ENCODE measurements at regions not wholly inside any gene's neighbourhood (a gene's known extent, or its start where the extent isn't known, plus 50 kb on each side); places are given as distances from the start of the nearest gene placed in this dataset.

DNA sequence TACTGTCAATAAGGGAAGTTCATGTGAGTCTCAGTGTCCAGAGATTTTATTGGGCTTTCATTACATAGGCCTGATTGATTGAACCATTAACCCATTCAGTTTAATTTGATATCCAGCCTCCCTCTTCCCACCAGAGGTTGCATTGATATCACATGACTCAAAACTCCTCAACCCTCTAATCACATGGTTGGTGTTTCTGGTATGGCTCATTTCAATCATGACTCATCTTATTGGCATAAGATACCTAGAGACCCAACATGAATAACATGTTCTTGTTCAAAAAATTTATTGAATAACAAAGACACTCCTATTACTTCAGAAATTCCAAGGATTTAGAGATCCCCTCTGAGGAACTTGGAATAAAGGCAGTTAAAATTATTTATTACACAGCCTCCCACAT lies 982.2 kb downstream of the TLE1 start:
- Histone ChIP-seq H3K27ac (ENCODE audit: low read depth in 1 of 3, low read length in 2 of 3) (no peak overlapping the region), H3K36me3 (ENCODE audit: control insufficient read depth in 3 of 3, insufficient read depth in 2 of 3, low read depth in 1 of 3, low read length in 3 of 3) (no peaks in the 10 kb centered on the region), H3K9me3 (ENCODE audit: control insufficient read depth in 2 of 2, insufficient read depth in 1 of 2, low read depth in 1 of 2, low read length in 1 of 2) (peaks cover 0 to 2% of the 10 kb centered on the region in 2 donors), H3K27me3 (ENCODE audit: control insufficient read depth in 3 of 3, insufficient read depth in 3 of 3, low read length in 3 of 3) (no peaks in the 10 kb centered on the region), H3K4me3 (ENCODE audit: low read depth in 1 of 3, low read length in 3 of 3) (no peak overlapping the region), H3K4me1 (ENCODE audit: control insufficient read depth in 3 of 3, insufficient read depth in 2 of 3, low read depth in 1 of 3, low read length in 2 of 3) (no peaks in the 10 kb centered on the region)
- FAIRE-seq (no peak), DNase-seq (no peak)

- Histone ChIP-seq H3K27me3 (ENCODE audit: control insufficient read depth in 3 of 3, insufficient read depth in 3 of 3, low read length in 3 of 3) (no peaks in the 10 kb centered on the region), H3K4me3 (ENCODE audit: low read depth in 1 of 3, low read length in 3 of 3) (no peak overlapping the region), H3K36me3 (ENCODE audit: control insufficient read depth in 3 of 3, insufficient read depth in 2 of 3, low read depth in 1 of 3, low read length in 3 of 3) (no peaks in the 10 kb centered on the region), H3K9me3 (ENCODE audit: control insufficient read depth in 2 of 2, insufficient read depth in 1 of 2, low read depth in 1 of 2, low read length in 1 of 2) (no peaks in the 10 kb centered on the region), H3K27ac (ENCODE audit: low read depth in 1 of 3, low read length in 2 of 3) (no peak overlapping the region), H3K4me1 (ENCODE audit: control insufficient read depth in 3 of 3, insufficient read depth in 2 of 3, low read depth in 1 of 3, low read length in 2 of 3) (no peaks in the 10 kb centered on the region)
- FAIRE-seq: no peak
- DNase-seq: no peak
Observed at GRCh38 chr9:80701061-80701460, 988.3 kb downstream of the TLE1 start.

DNA sequence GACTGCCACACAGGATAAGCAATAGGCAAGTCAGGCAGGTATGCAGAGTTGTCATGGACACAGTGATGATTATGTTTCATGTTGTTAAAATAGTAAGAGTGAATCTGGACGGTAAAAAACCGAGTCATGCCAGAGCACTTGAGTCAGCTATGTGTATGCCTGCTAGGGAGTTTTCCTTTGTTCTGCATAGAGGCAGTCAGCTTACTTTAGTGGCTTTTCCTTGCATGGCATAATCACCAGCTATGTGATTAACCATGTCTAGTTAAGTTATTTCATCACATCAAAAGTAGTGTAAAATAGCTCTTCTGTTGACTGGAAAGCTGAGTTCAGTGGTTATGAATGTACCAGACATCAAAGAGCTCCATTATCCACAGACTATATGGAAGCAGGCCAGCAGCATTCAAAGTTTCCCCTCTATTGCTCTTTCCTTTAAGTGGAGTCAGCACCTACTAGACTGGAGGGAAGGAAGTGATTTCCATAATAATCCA lies 989.8 kb downstream of the TLE1 start:
- no peaks in the 10 kb centered on the region for H3K36me3 ChIP-seq (ENCODE audit: control insufficient read depth in 3 of 3, insufficient read depth in 2 of 3, low read depth in 1 of 3, low read length in 3 of 3)
- no peaks in the 10 kb centered on the region for H3K9me3 ChIP-seq (ENCODE audit: control insufficient read depth in 2 of 2, insufficient read depth in 1 of 2, low read depth in 1 of 2, low read length in 1 of 2)
- DNase-seq (no peak), FAIRE-seq (no peak)
- H3K4me3 ChIP-seq (ENCODE audit: low read depth in 1 of 3, low read length in 3 of 3): no peak overlapping the region
- H3K4me1 ChIP-seq (ENCODE audit: control insufficient read depth in 3 of 3, insufficient read depth in 2 of 3, low read depth in 1 of 3, low read length in 2 of 3): no peaks in the 10 kb centered on the region
- WGBS, 3 donors: 50 to 76% (median 58%) methylated on average over 2 of the region's 2 CpGs
- no peaks in the 10 kb centered on the region for H3K27me3 ChIP-seq (ENCODE audit: control insufficient read depth in 3 of 3, insufficient read depth in 3 of 3, low read length in 3 of 3)
- no peak overlapping the region for H3K27ac ChIP-seq (ENCODE audit: low read depth in 1 of 3, low read length in 2 of 3)

DNA sequence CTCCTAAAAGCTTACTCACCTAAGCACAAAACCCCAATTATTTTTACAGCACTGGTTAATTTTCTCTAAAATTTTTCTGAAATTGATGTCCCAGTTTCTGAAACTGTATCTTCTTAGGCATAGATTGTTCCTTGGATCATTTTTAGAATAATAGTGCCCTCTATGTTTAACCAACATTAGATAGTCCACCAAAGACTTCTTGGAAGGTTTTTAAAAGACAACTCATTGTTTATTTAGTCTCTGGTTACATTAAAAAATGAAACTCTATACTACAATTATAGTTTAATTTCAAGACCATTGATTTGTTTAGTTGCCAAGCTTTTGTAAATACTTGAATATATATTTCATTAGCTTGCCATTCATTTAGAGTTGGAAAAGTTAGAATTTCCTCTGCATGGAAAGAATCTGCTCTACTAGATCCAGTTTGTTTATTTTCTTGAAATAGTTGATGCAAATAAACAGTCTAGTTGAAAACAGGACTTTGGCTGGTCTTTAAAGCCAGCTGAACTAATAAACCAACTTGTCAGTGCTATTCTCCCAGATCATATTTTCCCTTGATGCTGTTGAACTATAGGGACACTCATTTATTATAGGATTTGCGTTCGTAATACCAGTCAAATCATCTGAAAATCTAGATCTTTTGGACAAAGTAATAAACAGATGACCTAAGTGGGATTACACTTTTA lies 990.5 kb downstream of the TLE1 start:
- H3K27ac ChIP-seq (ENCODE audit: low read depth in 1 of 3, low read length in 2 of 3): no peak overlapping the region
- no peak for FAIRE-seq
- DNase-seq: no peak
- H3K9me3 ChIP-seq (ENCODE audit: control insufficient read depth in 2 of 2, insufficient read depth in 1 of 2, low read depth in 1 of 2, low read length in 1 of 2): no peaks in the 10 kb centered on the region
- no peak overlapping the region for H3K4me3 ChIP-seq (ENCODE audit: low read depth in 1 of 3, low read length in 3 of 3)
- no peaks in the 10 kb centered on the region for H3K36me3 ChIP-seq (ENCODE audit: control insufficient read depth in 3 of 3, insufficient read depth in 2 of 3, low read depth in 1 of 3, low read length in 3 of 3)
- no peaks in the 10 kb centered on the region for H3K4me1 ChIP-seq (ENCODE audit: control insufficient read depth in 3 of 3, insufficient read depth in 2 of 3, low read depth in 1 of 3, low read length in 2 of 3)
- WGBS, 3 donors: 57 to 76% (median 75%) methylated on average over 2 of the region's 2 CpGs
- no peaks in the 10 kb centered on the region for H3K27me3 ChIP-seq (ENCODE audit: control insufficient read depth in 3 of 3, insufficient read depth in 3 of 3, low read length in 3 of 3)

DNA sequence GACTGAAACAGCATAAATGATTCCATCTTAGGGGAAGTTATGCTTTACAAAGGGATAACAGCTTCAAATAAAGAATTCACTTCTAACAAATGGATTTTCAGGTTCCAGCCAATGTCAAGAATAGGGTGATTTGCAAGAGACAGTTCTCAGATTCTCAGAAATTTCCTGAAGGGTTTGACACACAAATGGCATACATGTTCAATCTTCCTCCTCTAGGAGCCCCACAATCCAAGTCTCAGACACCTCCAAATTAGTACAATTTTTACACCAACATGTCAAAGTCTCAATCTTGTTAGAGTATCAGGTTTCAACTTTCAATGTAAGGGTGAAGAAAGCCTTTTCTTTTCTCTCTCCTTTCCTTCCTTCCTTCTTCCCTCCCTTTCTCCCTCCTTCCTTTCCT lies 996.6 kb downstream of the TLE1 start:
- Histone ChIP-seq H3K4me1 (ENCODE audit: control insufficient read depth in 3 of 3, insufficient read depth in 2 of 3, low read depth in 1 of 3, low read length in 2 of 3) (no peaks in the 10 kb centered on the region), H3K27me3 (ENCODE audit: control insufficient read depth in 3 of 3, insufficient read depth in 3 of 3, low read length in 3 of 3) (no peaks in the 10 kb centered on the region), H3K27ac (ENCODE audit: low read depth in 1 of 3, low read length in 2 of 3) (no peak overlapping the region), H3K36me3 (ENCODE audit: control insufficient read depth in 3 of 3, insufficient read depth in 2 of 3, low read depth in 1 of 3, low read length in 3 of 3) (no peaks in the 10 kb centered on the region), H3K4me3 (ENCODE audit: low read depth in 1 of 3, low read length in 3 of 3) (no peak overlapping the region), H3K9me3 (ENCODE audit: control insufficient read depth in 2 of 2, insufficient read depth in 1 of 2, low read depth in 1 of 2, low read length in 1 of 2) (peaks cover 0 to 5% of the 10 kb centered on the region in 2 donors)
- DNase-seq (no peak), FAIRE-seq (no peak)

DNA sequence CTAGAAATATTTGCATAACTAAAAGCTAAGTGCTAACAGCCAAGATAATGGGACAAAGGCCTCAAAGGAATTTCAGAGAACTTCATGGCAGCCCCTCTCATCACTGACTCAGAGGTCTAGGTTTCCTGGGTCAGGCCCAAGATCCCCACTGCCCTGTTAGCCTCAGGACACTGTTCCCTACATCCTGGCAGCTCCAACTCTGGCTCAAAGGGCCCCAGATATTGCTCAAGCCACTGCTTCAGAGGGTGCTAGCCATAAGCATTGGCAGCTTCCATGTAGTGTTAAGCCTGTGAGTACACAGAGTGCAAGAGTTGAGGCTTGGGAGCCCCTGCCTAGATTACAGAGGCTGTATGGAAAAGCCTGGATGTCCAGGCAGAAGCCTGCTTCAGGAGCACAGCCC lies 998.1 kb downstream of the TLE1 start:
- Histone ChIP-seq H3K9me3 (ENCODE audit: control insufficient read depth in 2 of 2, insufficient read depth in 1 of 2, low read depth in 1 of 2, low read length in 1 of 2) (peaks cover 0 to 5% of the 10 kb centered on the region in 2 donors), H3K4me1 (ENCODE audit: control insufficient read depth in 3 of 3, insufficient read depth in 2 of 3, low read depth in 1 of 3, low read length in 2 of 3) (no peaks in the 10 kb centered on the region), H3K36me3 (ENCODE audit: control insufficient read depth in 3 of 3, insufficient read depth in 2 of 3, low read depth in 1 of 3, low read length in 3 of 3) (no peaks in the 10 kb centered on the region), H3K27ac (ENCODE audit: low read depth in 1 of 3, low read length in 2 of 3) (no peak overlapping the region), H3K27me3 (ENCODE audit: control insufficient read depth in 3 of 3, insufficient read depth in 3 of 3, low read length in 3 of 3) (no peaks in the 10 kb centered on the region), H3K4me3 (ENCODE audit: low read depth in 1 of 3, low read length in 3 of 3) (no peak overlapping the region)
- FAIRE-seq (no peak), DNase-seq (no peak)

DNA sequence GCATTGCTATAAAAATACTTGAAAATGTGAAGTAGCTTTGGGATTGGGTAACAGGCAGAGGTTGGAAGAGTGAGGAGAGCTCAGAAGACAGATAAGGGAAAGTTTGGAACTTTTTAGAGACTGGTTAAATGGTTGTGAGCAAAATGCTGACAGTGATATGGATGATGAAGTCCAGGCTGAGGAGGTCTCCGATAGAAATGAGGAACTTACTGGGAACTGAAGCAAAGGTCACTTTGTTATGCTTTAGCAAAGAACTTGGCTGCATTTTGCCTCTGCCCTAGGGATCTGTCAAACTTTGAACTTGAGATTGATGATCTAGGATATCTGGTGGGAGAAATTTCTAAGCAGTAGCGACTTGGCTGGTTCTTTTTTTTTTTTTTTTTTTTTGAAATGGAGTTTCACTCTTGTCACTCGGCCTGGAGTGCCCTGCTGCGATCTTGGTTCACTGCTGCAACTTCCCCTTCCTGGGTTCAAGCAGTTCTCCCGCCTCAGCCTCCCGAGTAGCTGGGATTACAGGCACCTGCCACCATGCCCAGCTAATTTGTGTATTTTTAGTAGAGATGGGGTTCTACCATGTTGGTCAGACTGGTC lies 998.9 kb downstream of the TLE1 start:
- FAIRE-seq (no peak), DNase-seq (no peak)
- Histone ChIP-seq H3K4me1 (ENCODE audit: control insufficient read depth in 3 of 3, insufficient read depth in 2 of 3, low read depth in 1 of 3, low read length in 2 of 3) (no peaks in the 10 kb centered on the region), H3K9me3 (ENCODE audit: control insufficient read depth in 2 of 2, insufficient read depth in 1 of 2, low read depth in 1 of 2, low read length in 1 of 2) (peaks cover 0 to 5% of the 10 kb centered on the region in 2 donors), H3K27ac (ENCODE audit: low read depth in 1 of 3, low read length in 2 of 3) (no peak overlapping the region), H3K4me3 (ENCODE audit: low read depth in 1 of 3, low read length in 3 of 3) (no peak overlapping the region), H3K27me3 (ENCODE audit: control insufficient read depth in 3 of 3, insufficient read depth in 3 of 3, low read length in 3 of 3) (no peaks in the 10 kb centered on the region), H3K36me3 (ENCODE audit: control insufficient read depth in 3 of 3, insufficient read depth in 2 of 3, low read depth in 1 of 3, low read length in 3 of 3) (no peaks in the 10 kb centered on the region)
- WGBS, 3 donors: 53 to 69% (median 53%) methylated on average over 6 of the region's 6 CpGs

DNA sequence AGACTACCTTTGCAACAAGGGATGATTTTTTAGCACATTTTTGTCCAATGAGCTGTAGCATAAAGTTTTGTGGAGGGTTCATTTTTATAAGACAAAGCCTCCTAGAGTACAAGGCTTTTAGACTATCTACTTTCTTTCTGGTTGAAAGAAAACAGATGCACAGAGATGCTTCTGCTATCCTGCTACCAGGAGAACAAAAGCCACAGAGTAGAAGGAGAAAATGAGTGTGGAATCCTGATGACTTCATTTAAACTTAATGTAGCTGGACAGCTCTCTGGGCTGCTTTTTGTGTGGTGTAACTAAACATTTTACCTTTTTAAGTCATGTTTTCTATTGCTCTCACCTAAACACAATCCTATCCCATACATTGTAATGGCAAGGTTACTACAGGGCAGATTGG lies 1009.4 kb downstream of the TLE1 start:
- no peak for DNase-seq
- H3K36me3 ChIP-seq (ENCODE audit: control insufficient read depth in 3 of 3, insufficient read depth in 2 of 3, low read depth in 1 of 3, low read length in 3 of 3): no peaks in the 10 kb centered on the region
- H3K9me3 ChIP-seq (ENCODE audit: control insufficient read depth in 2 of 2, insufficient read depth in 1 of 2, low read depth in 1 of 2, low read length in 1 of 2): no peaks in the 10 kb centered on the region
- H3K27ac ChIP-seq (ENCODE audit: low read depth in 1 of 3, low read length in 2 of 3): no peak overlapping the region
- no peak overlapping the region for H3K4me3 ChIP-seq (ENCODE audit: low read depth in 1 of 3, low read length in 3 of 3)
- no peaks in the 10 kb centered on the region for H3K4me1 ChIP-seq (ENCODE audit: control insufficient read depth in 3 of 3, insufficient read depth in 2 of 3, low read depth in 1 of 3, low read length in 2 of 3)
- H3K27me3 ChIP-seq (ENCODE audit: control insufficient read depth in 3 of 3, insufficient read depth in 3 of 3, low read length in 3 of 3): no peaks in the 10 kb centered on the region
- FAIRE-seq: no peak

DNA sequence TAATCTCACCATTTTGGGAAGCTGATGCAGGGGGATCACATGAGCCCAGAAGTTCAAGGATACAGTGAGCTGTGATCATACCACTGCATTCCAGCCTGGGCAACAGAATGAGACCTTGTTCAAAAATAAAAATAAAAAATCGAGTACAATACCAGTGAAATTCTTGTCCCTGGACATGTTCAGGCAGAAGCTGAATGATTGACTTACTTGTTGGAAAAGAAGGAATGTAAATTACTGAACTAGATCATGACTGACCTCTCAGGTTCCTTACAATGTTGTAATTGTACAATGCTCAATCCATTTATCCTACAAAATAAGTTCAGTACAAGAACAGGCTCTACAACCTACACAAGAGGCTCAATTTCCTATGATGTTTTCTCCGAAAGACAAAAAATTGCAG lies 1010.4 kb downstream of the TLE1 start:
- no peak overlapping the region for H3K4me3 ChIP-seq (ENCODE audit: low read depth in 1 of 3, low read length in 3 of 3)
- no peaks in the 10 kb centered on the region for H3K36me3 ChIP-seq (ENCODE audit: control insufficient read depth in 3 of 3, insufficient read depth in 2 of 3, low read depth in 1 of 3, low read length in 3 of 3)
- peaks cover 0 to 1% of the 10 kb centered on the region in 2 donors for H3K9me3 ChIP-seq (ENCODE audit: control insufficient read depth in 2 of 2, insufficient read depth in 1 of 2, low read depth in 1 of 2, low read length in 1 of 2)
- FAIRE-seq (no peak), DNase-seq (no peak)
- H3K27ac ChIP-seq (ENCODE audit: low read depth in 1 of 3, low read length in 2 of 3): no peak overlapping the region
- WGBS, 3 donors: 55 to 80% (median 68%) methylated on average over 2 of the region's 2 CpGs
- no peaks in the 10 kb centered on the region for H3K4me1 ChIP-seq (ENCODE audit: control insufficient read depth in 3 of 3, insufficient read depth in 2 of 3, low read depth in 1 of 3, low read length in 2 of 3)
- H3K27me3 ChIP-seq (ENCODE audit: control insufficient read depth in 3 of 3, insufficient read depth in 3 of 3, low read length in 3 of 3): no peaks in the 10 kb centered on the region
